ENCODE measurements at regions not wholly inside any gene's neighbourhood (a gene's known extent, or its start where the extent isn't known, plus 50 kb on each side); places are given as distances from the start of the nearest gene placed in this dataset.

GRCh38 chr2:108067820-108068405 lies 81.6 kb downstream of the SLC5A7 start:
- CTCF ChIA-PET = no interaction called here
- H3K4me1 Mint-ChIP-seq (ENCODE audit: low read depth) = no peaks in the 10 kb centered on the region
- no peaks in the 10 kb centered on the region for H3K36me3 Mint-ChIP-seq (ENCODE audit: low read depth)
- intact Hi-C loops (cut with micrococcal nuclease) = no loop called here
- H3K27me3 Mint-ChIP-seq (ENCODE audit: low read depth) = no peaks in the 10 kb centered on the region
- no peak overlapping the region for H3K4me3 Mint-ChIP-seq
- no peaks in the 10 kb centered on the region for H3K9me3 Mint-ChIP-seq
- no peak for DNase-seq
- H3K27ac Mint-ChIP-seq = no peak overlapping the region

GRCh38 chr2:108069515-108070310 lies 83.4 kb downstream of the SLC5A7 start:
- H3K4me1 Mint-ChIP-seq (ENCODE audit: low read depth) = no peaks in the 10 kb centered on the region
- intact Hi-C loops (cut with micrococcal nuclease) = no loop called here
- no peak overlapping the region for H3K4me3 Mint-ChIP-seq
- DNase-seq = no peak
- no peaks in the 10 kb centered on the region for H3K36me3 Mint-ChIP-seq (ENCODE audit: low read depth)
- H3K9me3 Mint-ChIP-seq = no peaks in the 10 kb centered on the region
- H3K27me3 Mint-ChIP-seq (ENCODE audit: low read depth) = no peaks in the 10 kb centered on the region
- CTCF ChIA-PET = no interaction called here
- H3K27ac Mint-ChIP-seq = no peak overlapping the region

- no peak for DNase-seq
- CTCF ChIA-PET = no interaction called here
- no peak overlapping the region for H3K27ac Mint-ChIP-seq
- H3K4me1 Mint-ChIP-seq (ENCODE audit: low read depth) = no peaks in the 10 kb centered on the region
- no peaks in the 10 kb centered on the region for H3K9me3 Mint-ChIP-seq
- H3K27me3 Mint-ChIP-seq (ENCODE audit: low read depth) = no peaks in the 10 kb centered on the region
- no peak overlapping the region for H3K4me3 Mint-ChIP-seq
- H3K36me3 Mint-ChIP-seq (ENCODE audit: low read depth) = no peaks in the 10 kb centered on the region
- intact Hi-C loops (cut with micrococcal nuclease) = no loop called here
Observed at GRCh38 chr2:108073415-108074072, 87.2 kb downstream of the SLC5A7 start.

- no peak for DNase-seq
Observed at GRCh38 chr2:108074150-108074549, 87.8 kb downstream of the SLC5A7 start.

GRCh38 chr2:108074946-108075345 lies 88.6 kb downstream of the SLC5A7 start:
- no peaks in the 10 kb centered on the region for H3K4me1 Mint-ChIP-seq (ENCODE audit: low read depth)
- no peaks in the 10 kb centered on the region for H3K27me3 Mint-ChIP-seq (ENCODE audit: low read depth)
- no peak overlapping the region for H3K27ac Mint-ChIP-seq
- no peaks in the 10 kb centered on the region for H3K9me3 Mint-ChIP-seq
- intact Hi-C loops (cut with micrococcal nuclease) = no loop called here
- H3K36me3 Mint-ChIP-seq (ENCODE audit: low read depth) = no peaks in the 10 kb centered on the region
- no peak for DNase-seq
- H3K4me3 Mint-ChIP-seq = no peak overlapping the region
- CTCF ChIA-PET = no interaction called here

More at GRCh38 chr2:108074150-108074549, 87.8 kb downstream of the SLC5A7 start:
- CTCF ChIA-PET = no interaction called here
- Mint-ChIP-seq H3K27ac (no peak overlapping the region), H3K4me1 (ENCODE audit: low read depth) (no peaks in the 10 kb centered on the region), H3K27me3 (ENCODE audit: low read depth) (no peaks in the 10 kb centered on the region), H3K36me3 (ENCODE audit: low read depth) (no peaks in the 10 kb centered on the region), H3K4me3 (no peak overlapping the region), H3K9me3 (no peaks in the 10 kb centered on the region)
- intact Hi-C loops (cut with micrococcal nuclease) = no loop called here

GRCh38 chr2:108076527-108076926 lies 90.2 kb downstream of the SLC5A7 start:
- DNase-seq = no peak
- no peak overlapping the region for H3K4me3 Mint-ChIP-seq
- H3K9me3 Mint-ChIP-seq = peaks cover 4% of the 10 kb centered on the region
- no peaks in the 10 kb centered on the region for H3K36me3 Mint-ChIP-seq (ENCODE audit: low read depth)
- H3K27me3 Mint-ChIP-seq (ENCODE audit: low read depth) = no peaks in the 10 kb centered on the region
- H3K27ac Mint-ChIP-seq = no peak overlapping the region
- CTCF ChIA-PET = no interaction called here
- intact Hi-C loops (cut with micrococcal nuclease) = no loop called here
- H3K4me1 Mint-ChIP-seq (ENCODE audit: low read depth) = no peaks in the 10 kb centered on the region

GRCh38 chr2:108079736-108080135 lies 93.4 kb downstream of the SLC5A7 start:
- no peaks in the 10 kb centered on the region for H3K4me1 Mint-ChIP-seq (ENCODE audit: low read depth)
- H3K9me3 Mint-ChIP-seq = peaks cover 4% of the 10 kb centered on the region
- H3K36me3 Mint-ChIP-seq (ENCODE audit: low read depth) = no peaks in the 10 kb centered on the region
- intact Hi-C loops (cut with micrococcal nuclease) = no loop called here
- no peaks in the 10 kb centered on the region for H3K27me3 Mint-ChIP-seq (ENCODE audit: low read depth)
- no peak overlapping the region for H3K4me3 Mint-ChIP-seq
- DNase-seq = no peak
- H3K27ac Mint-ChIP-seq = no peak overlapping the region
- CTCF ChIA-PET = no interaction called here

- Mint-ChIP-seq H3K4me1 (ENCODE audit: low read depth) (no peaks in the 10 kb centered on the region), H3K4me3 (no peak overlapping the region), H3K27ac (no peak overlapping the region), H3K36me3 (ENCODE audit: low read depth) (no peaks in the 10 kb centered on the region), H3K27me3 (ENCODE audit: low read depth) (no peaks in the 10 kb centered on the region), H3K9me3 (peaks cover 4% of the 10 kb centered on the region)
- intact Hi-C loops (cut with micrococcal nuclease) = no loop called here
- CTCF ChIA-PET = no interaction called here
- DNase-seq = no peak
Observed at GRCh38 chr2:108080177-108080576, 93.9 kb downstream of the SLC5A7 start.

- CTCF ChIA-PET = no interaction called here
- DNase-seq = no peak
- H3K4me1 Mint-ChIP-seq (ENCODE audit: low read depth) = no peaks in the 10 kb centered on the region
- no peaks in the 10 kb centered on the region for H3K36me3 Mint-ChIP-seq (ENCODE audit: low read depth)
- no peak overlapping the region for H3K4me3 Mint-ChIP-seq
- H3K27me3 Mint-ChIP-seq (ENCODE audit: low read depth) = peaks cover under 1% of the 10 kb centered on the region
- intact Hi-C loops (cut with micrococcal nuclease) = no loop called here
- H3K27ac Mint-ChIP-seq = no peak overlapping the region
- peaks cover 4% of the 10 kb centered on the region for H3K9me3 Mint-ChIP-seq
Observed at GRCh38 chr2:108082978-108083377, 96.7 kb downstream of the SLC5A7 start.

- Mint-ChIP-seq H3K36me3 (ENCODE audit: low read depth) (no peaks in the 10 kb centered on the region), H3K4me1 (ENCODE audit: low read depth) (no peaks in the 10 kb centered on the region), H3K4me3 (no peak overlapping the region), H3K9me3 (peaks cover 5% of the 10 kb centered on the region), H3K27me3 (ENCODE audit: low read depth) (peaks cover 6% of the 10 kb centered on the region), H3K27ac (no peak overlapping the region)
- intact Hi-C loops (cut with micrococcal nuclease) = no loop called here
- no peak for DNase-seq
- CTCF ChIA-PET = no interaction called here
Observed at GRCh38 chr2:108084311-108084710, 98.0 kb downstream of the SLC5A7 start.

- H3K27ac Mint-ChIP-seq = no peak overlapping the region
- H3K36me3 Mint-ChIP-seq (ENCODE audit: low read depth) = no peaks in the 10 kb centered on the region
- CTCF ChIA-PET = interaction anchor here (0.7 kb wide), 1 partner anchor 46 kb away, joined by 4 read pairs; no protein-coding TSS in a partner anchor
- no peaks in the 10 kb centered on the region for H3K4me1 Mint-ChIP-seq (ENCODE audit: low read depth)
- peaks cover 8% of the 10 kb centered on the region for H3K27me3 Mint-ChIP-seq (ENCODE audit: low read depth)
- no peak for DNase-seq
- no peak overlapping the region for H3K4me3 Mint-ChIP-seq
- intact Hi-C loops (cut with micrococcal nuclease) = no loop called here
- peaks cover 1% of the 10 kb centered on the region for H3K9me3 Mint-ChIP-seq
Observed at GRCh38 chr2:108092886-108093285, 106.6 kb downstream of the SLC5A7 start.

- H3K36me3 Mint-ChIP-seq (ENCODE audit: low read depth) = no peaks in the 10 kb centered on the region
- H3K27ac Mint-ChIP-seq = no peak overlapping the region
- intact Hi-C loops (cut with micrococcal nuclease) = no loop called here
- no peaks in the 10 kb centered on the region for H3K27me3 Mint-ChIP-seq (ENCODE audit: low read depth)
- CTCF ChIA-PET = no interaction called here
- no peak overlapping the region for H3K4me3 Mint-ChIP-seq
- DNase-seq = no peak
- H3K4me1 Mint-ChIP-seq (ENCODE audit: low read depth) = no peaks in the 10 kb centered on the region
- no peaks in the 10 kb centered on the region for H3K9me3 Mint-ChIP-seq
Observed at GRCh38 chr2:108101481-108101880, 115.2 kb downstream of the SLC5A7 start.

GRCh38 chr2:108106731-108107130 lies 120.4 kb downstream of the SLC5A7 start:
- intact Hi-C loops (cut with micrococcal nuclease) = no loop called here
- H3K27me3 Mint-ChIP-seq (ENCODE audit: low read depth) = no peaks in the 10 kb centered on the region
- H3K9me3 Mint-ChIP-seq = peaks cover 9% of the 10 kb centered on the region
- no peak for DNase-seq
- H3K4me1 Mint-ChIP-seq (ENCODE audit: low read depth) = no peaks in the 10 kb centered on the region
- no peak overlapping the region for H3K4me3 Mint-ChIP-seq
- no peaks in the 10 kb centered on the region for H3K36me3 Mint-ChIP-seq (ENCODE audit: low read depth)
- no peak overlapping the region for H3K27ac Mint-ChIP-seq
- CTCF ChIA-PET = no interaction called here

Data from activated naive CD4-positive, alpha-beta T cell treated with anti-CD3 and anti-CD28 coated beads for 36 hours (primary cell).